Smooth muscle cell (in vitro differentiated cells): ENCODE measurements at regions not wholly inside any gene's neighbourhood (a gene's known extent, or its start where the extent isn't known, plus 50 kb on each side); places are given as distances from the start of the nearest gene placed in this dataset.

Experiments used
- DNase-seq: peaks from one replicate; lab custom pipeline; 2025; ENCODE audit not compliant: unreplicated experiment; lab: John Stamatoyannopoulos, UW
- H2AFZ ChIP-seq: fragments of 200-600 bp; sonication (generic); 2 replicates; pipeline ENCODE4 v1.6.0; 2016; ENCODE audit warnings: antibody characterized with exemption, low read depth, mild to moderate bottlenecking
- H3F3A ChIP-seq: fragments of 200-600 bp; sonication (generic); 2 replicates; pipeline ENCODE4 v1.6.0; 2017; ENCODE audit warnings: antibody characterized with exemption, low read depth
- H3K27ac ChIP-seq: fragments of 200-600 bp; sonication (generic); 2 replicates; pipeline ENCODE4 v1.5.1; 2016; ENCODE audit warnings: low read depth, mild to moderate bottlenecking
- H3K27me3 ChIP-seq: fragments of 200-600 bp; sonication (generic); 2 replicates; pipeline ENCODE4 v1.6.1; 2016; ENCODE audit warnings: low read depth, mild to moderate bottlenecking
- H3K36me3 ChIP-seq: fragments of 200-600 bp; sonication (generic); 2 replicates; pipeline ENCODE4 v1.5.1; 2016; ENCODE audit warnings: low read depth
- H3K4me1 ChIP-seq: fragments of 200-600 bp; sonication (generic); 2 replicates; pipeline ENCODE4 v1.5.1; 2016; ENCODE audit warnings: low read depth
- H3K4me2 ChIP-seq: fragments of 200-600 bp; sonication (generic); 2 replicates; pipeline ENCODE4 v1.6.0; 2016; ENCODE audit warnings: mild to moderate bottlenecking
- H3K4me3 ChIP-seq: fragments of 200-600 bp; sonication (generic); 2 replicates; pipeline ENCODE4 v1.5.1; 2016; ENCODE audit warnings: mild to moderate bottlenecking
- H3K79me2 ChIP-seq: fragments of 200-600 bp; sonication (generic); 2 replicates; pipeline ENCODE4 v1.6.0; 2016; ENCODE audit warnings: low read depth, mild to moderate bottlenecking
- H3K9ac ChIP-seq: fragments of 200-600 bp; sonication (generic); 2 replicates; pipeline ENCODE4 v1.6.0; 2016; ENCODE audit warnings: low read depth
- H3K9me3 ChIP-seq: fragments of 200-600 bp; sonication (generic); replicated peaks from 2 replicates; pipeline ENCODE4 v1.5.1; 2016; ENCODE audit warnings: low read depth
- H4K20me1 ChIP-seq: fragments of 200-600 bp; sonication (generic); 2 replicates; pipeline ENCODE4 v1.6.0; 2016; ENCODE audit warnings: low read depth
- CTCF ChIP-seq: fragments of 200-600 bp; sonication (generic); IDR thresholded peaks from 2 replicates; pipeline ENCODE4 v1.5.1; 2017; ENCODE audit warnings: borderline replicate concordance, mild to moderate bottlenecking, antibody characterized with exemption; ENCODE audit not compliant: insufficient read depth, poor library complexity, severe bottlenecking
- WGBS: methylation state at CpG from one replicate; pipeline ENCODE4 v1.1.7; 2016; ENCODE audit warnings: low lambda C conversion rate; 5-methylcytosine and 5-hydroxymethylcytosine counted together

GRCh38 chr2:59569124-59569523, 984.3 kb downstream of the BCL11A start:
- H3K27me3 ChIP-seq, result no peaks in the 10 kb centered on the region
- H3K36me3 ChIP-seq, result no peaks in the 10 kb centered on the region
- H3F3A ChIP-seq, result no peaks in the 10 kb centered on the region
- H3K79me2 ChIP-seq, result no peaks in the 10 kb centered on the region
- H3K9ac ChIP-seq, result no peak overlapping the region
- H4K20me1 ChIP-seq, result no peaks in the 10 kb centered on the region
- H3K4me1 ChIP-seq, result no peaks in the 10 kb centered on the region
- DNase-seq, result no peak
- no peak overlapping the region for H3K4me2 ChIP-seq
- 95% methylated on average over 1 of the region's 1 CpG for WGBS
- H2AFZ ChIP-seq, result no peak overlapping the region
- H3K4me3 ChIP-seq, result no peak overlapping the region
- no peak overlapping the region for H3K27ac ChIP-seq
- no peak for TF ChIP-seq CTCF
- H3K9me3 ChIP-seq, result no peaks in the 10 kb centered on the region

- DNase-seq, result no peak
- no peak overlapping the region for H3K27ac ChIP-seq
- no peaks in the 10 kb centered on the region for H3K36me3 ChIP-seq
- H3K4me3 ChIP-seq, result no peak overlapping the region
- H2AFZ ChIP-seq, result no peak overlapping the region
- H4K20me1 ChIP-seq, result no peaks in the 10 kb centered on the region
- H3K9ac ChIP-seq, result no peak overlapping the region
- no peaks in the 10 kb centered on the region for H3K4me1 ChIP-seq
- H3K4me2 ChIP-seq, result no peak overlapping the region
- 89% methylated on average over 3 of the region's 3 CpGs for WGBS
- H3K9me3 ChIP-seq, result no peaks in the 10 kb centered on the region
- no peaks in the 10 kb centered on the region for H3F3A ChIP-seq
- no peak for TF ChIP-seq CTCF
- H3K27me3 ChIP-seq, result no peaks in the 10 kb centered on the region
- no peaks in the 10 kb centered on the region for H3K79me2 ChIP-seq
These were observed 985.0 kb downstream of the BCL11A start for GRCh38 chr2:59568461-59568860.

- Histone ChIP-seq H3K4me3 (no peak overlapping the region), H3F3A (no peaks in the 10 kb centered on the region), H3K79me2 (no peaks in the 10 kb centered on the region), H3K4me1 (no peaks in the 10 kb centered on the region), H3K27ac (no peak overlapping the region), H3K36me3 (no peaks in the 10 kb centered on the region), H3K4me2 (no peak overlapping the region), H3K9ac (no peak overlapping the region), H3K27me3 (no peaks in the 10 kb centered on the region), H2AFZ (no peak overlapping the region), H4K20me1 (no peaks in the 10 kb centered on the region), H3K9me3 (no peaks in the 10 kb centered on the region)
- no peak for TF ChIP-seq CTCF
- DNase-seq, result no peak
- WGBS, result 81% methylated on average over 6 of the region's 6 CpGs
These were observed 986.3 kb downstream of the BCL11A start for GRCh38 chr2:59567151-59567550.

GRCh38 chr2:59566739-59567138, 986.7 kb downstream of the BCL11A start:
- H3K27me3 ChIP-seq, result no peaks in the 10 kb centered on the region
- H3K4me3 ChIP-seq, result no peak overlapping the region
- no peaks in the 10 kb centered on the region for H4K20me1 ChIP-seq
- H3K9ac ChIP-seq, result no peak overlapping the region
- H3K36me3 ChIP-seq, result no peaks in the 10 kb centered on the region
- H3K4me2 ChIP-seq, result no peak overlapping the region
- TF ChIP-seq CTCF, result no peak
- no peak overlapping the region for H3K27ac ChIP-seq
- 89% methylated on average over 2 of the region's 2 CpGs for WGBS
- H3K79me2 ChIP-seq, result no peaks in the 10 kb centered on the region
- H3K4me1 ChIP-seq, result peaks cover under 1% of the 10 kb centered on the region
- H3F3A ChIP-seq, result no peaks in the 10 kb centered on the region
- DNase-seq, result no peak
- no peaks in the 10 kb centered on the region for H3K9me3 ChIP-seq
- H2AFZ ChIP-seq, result no peak overlapping the region
